ENCODE measurements at regions not wholly inside any gene's neighbourhood (a gene's known extent, or its start where the extent isn't known, plus 50 kb on each side); places are given as distances from the start of the nearest gene placed in this dataset.

DNA sequence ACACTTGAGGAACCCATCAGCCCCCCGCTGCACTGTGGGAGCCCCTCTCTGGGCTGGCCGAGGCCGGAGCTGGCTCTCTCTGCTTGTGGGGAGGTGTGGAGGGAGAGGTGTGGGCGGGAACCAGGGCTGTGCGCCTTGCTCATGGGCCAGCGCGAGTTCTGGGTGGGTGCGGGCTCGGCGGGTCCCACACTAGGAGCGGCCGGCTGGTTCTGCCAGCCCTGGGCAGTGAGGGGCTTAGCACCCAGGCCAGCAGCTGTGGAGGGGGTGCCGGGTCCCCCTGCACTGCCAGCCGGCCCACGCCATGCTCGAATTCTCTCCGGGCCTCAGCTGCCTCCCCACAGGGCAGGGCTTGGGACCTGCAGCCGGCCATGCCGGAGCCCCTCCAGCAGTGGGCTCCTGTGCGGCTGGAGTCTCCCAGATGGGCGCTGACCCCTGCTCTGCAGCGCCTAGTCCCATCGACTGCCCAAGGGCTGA, 430.2 kb downstream of the FAT4 start:
- Histone ChIP-seq H3K36me3 (ENCODE audit: control insufficient read depth, insufficient read depth, low read length) (no peaks in the 10 kb centered on the region), H3K9me3 (replicated peaks; ENCODE audit: control insufficient read depth, low read depth, low read length) (peaks cover 10% of the 10 kb centered on the region), H3K27ac (ENCODE audit: low read length) (no peak overlapping the region), H3K27me3 (ENCODE audit: control insufficient read depth, insufficient read depth, low read length) (no peaks in the 10 kb centered on the region), H3K4me3 (ENCODE audit: low read length) (no peak overlapping the region), H3K4me1 (ENCODE audit: control insufficient read depth, insufficient read depth, low read length) (no peaks in the 10 kb centered on the region)
- no peak for DNase-seq
- over 99% methylated on average over 20 of the region's 23 CpGs for WGBS (ENCODE audit: insufficient coverage)

- Histone ChIP-seq H3K27ac (ENCODE audit: low read length) (no peak overlapping the region), H3K27me3 (ENCODE audit: control insufficient read depth, insufficient read depth, low read length) (no peaks in the 10 kb centered on the region), H3K4me3 (ENCODE audit: low read length) (no peak overlapping the region), H3K36me3 (ENCODE audit: control insufficient read depth, insufficient read depth, low read length) (no peaks in the 10 kb centered on the region), H3K9me3 (replicated peaks; ENCODE audit: control insufficient read depth, low read depth, low read length) (peaks cover 5% of the 10 kb centered on the region), H3K4me1 (ENCODE audit: control insufficient read depth, insufficient read depth, low read length) (peaks cover 3% of the 10 kb centered on the region)
- DNase-seq: no peak
Observed at GRCh38 chr4:125749354-125749753, 434.6 kb downstream of the FAT4 start.

DNA sequence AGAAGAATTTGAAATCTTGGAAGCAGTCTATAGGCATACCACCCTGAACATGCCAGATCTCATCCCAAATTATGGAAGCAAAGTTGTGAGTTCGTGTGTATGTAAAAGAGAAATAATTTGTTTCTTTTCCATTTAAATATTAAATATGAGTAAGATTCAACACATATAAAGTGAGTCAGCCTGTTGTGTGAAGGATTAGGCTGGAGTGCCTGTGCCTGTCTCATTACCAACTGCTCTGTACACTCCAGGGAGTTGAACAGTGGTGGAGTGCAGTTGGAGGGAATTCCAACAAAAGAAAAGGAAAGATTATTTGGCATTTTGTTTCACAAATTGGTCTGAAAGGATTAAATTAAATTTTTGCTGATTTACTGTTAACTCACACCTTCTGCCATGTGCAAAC, 435.6 kb downstream of the FAT4 start:
- no peak overlapping the region for H3K4me3 ChIP-seq (ENCODE audit: low read length)
- no peaks in the 10 kb centered on the region for H3K27me3 ChIP-seq (ENCODE audit: control insufficient read depth, insufficient read depth, low read length)
- H3K9me3 ChIP-seq (replicated peaks; ENCODE audit: control insufficient read depth, low read depth, low read length): no peaks in the 10 kb centered on the region
- no peak for DNase-seq
- no peaks in the 10 kb centered on the region for H3K36me3 ChIP-seq (ENCODE audit: control insufficient read depth, insufficient read depth, low read length)
- H3K27ac ChIP-seq (ENCODE audit: low read length): no peak overlapping the region
- H3K4me1 ChIP-seq (ENCODE audit: control insufficient read depth, insufficient read depth, low read length): peaks cover 3% of the 10 kb centered on the region
- no CpG with 5 or more reads among the region's 1 CpG for WGBS (ENCODE audit: insufficient coverage)

DNA sequence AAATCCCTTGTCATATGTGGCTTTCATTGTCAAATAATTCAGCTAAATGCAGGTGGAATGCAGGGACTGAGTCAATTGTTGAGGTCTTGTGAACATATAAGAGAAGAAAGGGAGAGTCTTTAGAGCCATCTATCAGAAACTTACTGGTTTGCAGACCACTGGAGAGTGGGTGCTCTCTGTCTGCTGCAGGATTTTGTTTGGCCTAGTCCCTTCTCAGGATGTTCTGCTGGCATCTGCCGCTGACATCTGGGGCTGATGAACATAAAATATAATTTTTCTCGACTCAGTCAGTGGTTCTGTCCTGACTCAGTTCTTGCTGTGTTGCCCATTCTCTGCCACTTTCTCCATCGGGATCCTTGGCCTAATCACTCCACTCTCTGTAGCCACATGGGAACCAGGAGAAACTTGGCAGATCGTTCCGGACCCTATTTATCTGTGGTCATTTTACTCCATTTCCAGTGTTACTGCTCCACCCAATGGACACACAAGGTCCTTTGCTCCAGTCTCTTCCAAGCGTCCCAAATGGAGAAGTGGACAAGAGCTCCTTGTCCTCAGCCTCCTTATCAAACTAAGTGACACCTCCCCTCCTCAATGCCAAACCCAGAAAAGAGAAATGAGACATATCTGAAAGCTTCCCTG, 436.2 kb downstream of the FAT4 start:
- no peaks in the 10 kb centered on the region for H3K36me3 ChIP-seq (ENCODE audit: control insufficient read depth, insufficient read depth, low read length)
- 32% methylated on average over 6 of the region's 6 CpGs for WGBS (ENCODE audit: insufficient coverage)
- no peak overlapping the region for H3K27ac ChIP-seq (ENCODE audit: low read length)
- no peaks in the 10 kb centered on the region for H3K27me3 ChIP-seq (ENCODE audit: control insufficient read depth, insufficient read depth, low read length)
- H3K4me3 ChIP-seq (ENCODE audit: low read length): no peak overlapping the region
- peaks cover 3% of the 10 kb centered on the region for H3K4me1 ChIP-seq (ENCODE audit: control insufficient read depth, insufficient read depth, low read length)
- H3K9me3 ChIP-seq (replicated peaks; ENCODE audit: control insufficient read depth, low read depth, low read length): no peaks in the 10 kb centered on the region
- DNase-seq: peak; percentile 64

GRCh38 chr4:125758438-125758837, 443.7 kb downstream of the FAT4 start:
- no CpG with 5 or more reads among the region's 1 CpG for WGBS (ENCODE audit: insufficient coverage)
- Histone ChIP-seq H3K36me3 (ENCODE audit: control insufficient read depth, insufficient read depth, low read length) (no peaks in the 10 kb centered on the region), H3K4me1 (ENCODE audit: control insufficient read depth, insufficient read depth, low read length) (no peaks in the 10 kb centered on the region), H3K27ac (ENCODE audit: low read length) (no peak overlapping the region), H3K27me3 (ENCODE audit: control insufficient read depth, insufficient read depth, low read length) (no peaks in the 10 kb centered on the region), H3K9me3 (replicated peaks; ENCODE audit: control insufficient read depth, low read depth, low read length) (no peaks in the 10 kb centered on the region), H3K4me3 (ENCODE audit: low read length) (no peak overlapping the region)
- DNase-seq: no peak

GRCh38 chr4:125760201-125760819, 445.6 kb downstream of the FAT4 start:
- peak; percentile 91 for DNase-seq
- no CpG with 5 or more reads among the region's 2 CpGs for WGBS (ENCODE audit: insufficient coverage)
- peak overlapping the region; percentile 74 for H3K27ac ChIP-seq (ENCODE audit: low read length)

GRCh38 chr4:125760956-125761355, 446.2 kb downstream of the FAT4 start:
- Histone ChIP-seq H3K9me3 (replicated peaks; ENCODE audit: control insufficient read depth, low read depth, low read length) (no peaks in the 10 kb centered on the region), H3K4me1 (ENCODE audit: control insufficient read depth, insufficient read depth, low read length) (no peaks in the 10 kb centered on the region), H3K4me3 (ENCODE audit: low read length) (no peak overlapping the region), H3K36me3 (ENCODE audit: control insufficient read depth, insufficient read depth, low read length) (no peaks in the 10 kb centered on the region), H3K27me3 (ENCODE audit: control insufficient read depth, insufficient read depth, low read length) (no peaks in the 10 kb centered on the region), H3K27ac (ENCODE audit: low read length) (no peak overlapping the region)
- no peak for DNase-seq
- no CpG with 5 or more reads among the region's 3 CpGs for WGBS (ENCODE audit: insufficient coverage)

More at GRCh38 chr4:125760201-125760819, 445.6 kb downstream of the FAT4 start:
- Histone ChIP-seq H3K9me3 (replicated peaks; ENCODE audit: control insufficient read depth, low read depth, low read length) (no peaks in the 10 kb centered on the region), H3K27me3 (ENCODE audit: control insufficient read depth, insufficient read depth, low read length) (no peaks in the 10 kb centered on the region), H3K4me1 (ENCODE audit: control insufficient read depth, insufficient read depth, low read length) (no peaks in the 10 kb centered on the region), H3K4me3 (ENCODE audit: low read length) (no peak overlapping the region), H3K36me3 (ENCODE audit: control insufficient read depth, insufficient read depth, low read length) (no peaks in the 10 kb centered on the region)

DNA sequence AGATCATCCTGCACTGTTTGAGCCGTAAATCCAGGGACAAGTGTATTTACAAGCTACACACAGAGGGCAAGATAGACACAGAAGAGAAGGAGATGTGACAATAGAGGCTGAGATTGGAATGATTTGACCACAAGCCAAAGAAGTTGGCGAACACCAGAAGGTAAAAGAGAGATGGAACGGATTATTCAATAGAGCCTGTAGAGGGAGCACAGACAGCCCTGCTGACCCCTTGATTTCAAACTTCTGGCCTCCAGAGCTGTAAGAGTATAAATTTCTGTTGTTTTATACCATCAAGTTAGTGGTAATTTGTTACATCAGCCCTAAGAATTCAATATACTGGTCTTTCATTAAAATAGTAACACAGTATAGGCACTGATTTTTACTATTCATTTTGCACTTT, 447.8 kb downstream of the FAT4 start:
- WGBS (ENCODE audit: insufficient coverage): 80% methylated on average over 2 of the region's 3 CpGs
- Histone ChIP-seq H3K4me3 (ENCODE audit: low read length) (no peak overlapping the region), H3K27me3 (ENCODE audit: control insufficient read depth, insufficient read depth, low read length) (no peaks in the 10 kb centered on the region), H3K36me3 (ENCODE audit: control insufficient read depth, insufficient read depth, low read length) (no peaks in the 10 kb centered on the region), H3K4me1 (ENCODE audit: control insufficient read depth, insufficient read depth, low read length) (peaks cover 3% of the 10 kb centered on the region), H3K27ac (ENCODE audit: low read length) (no peak overlapping the region), H3K9me3 (replicated peaks; ENCODE audit: control insufficient read depth, low read depth, low read length) (no peaks in the 10 kb centered on the region)
- no peak for DNase-seq

DNA sequence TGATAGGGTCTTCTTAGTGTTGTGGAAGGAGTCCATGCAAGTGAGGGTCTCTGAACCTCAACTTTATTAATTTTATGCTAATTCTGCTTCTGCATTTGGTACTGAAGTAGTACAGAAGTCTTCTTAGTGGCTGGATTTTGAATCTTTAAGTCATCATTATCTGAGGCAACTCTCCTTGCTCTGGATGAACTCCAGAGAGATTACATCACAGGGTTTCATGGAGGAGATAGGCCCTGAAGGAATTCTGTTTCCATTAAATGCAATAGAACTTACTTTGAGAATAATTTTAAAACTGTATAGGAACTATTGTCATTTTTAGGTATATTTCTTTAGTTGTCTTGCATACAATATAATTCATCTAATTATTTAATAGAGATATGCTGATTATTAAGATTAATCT, 451.2 kb downstream of the FAT4 start:
- no peak overlapping the region for H3K27ac ChIP-seq (ENCODE audit: low read length)
- no peaks in the 10 kb centered on the region for H3K27me3 ChIP-seq (ENCODE audit: control insufficient read depth, insufficient read depth, low read length)
- no peaks in the 10 kb centered on the region for H3K9me3 ChIP-seq (replicated peaks; ENCODE audit: control insufficient read depth, low read depth, low read length)
- H3K4me1 ChIP-seq (ENCODE audit: control insufficient read depth, insufficient read depth, low read length): peaks cover 3% of the 10 kb centered on the region
- H3K36me3 ChIP-seq (ENCODE audit: control insufficient read depth, insufficient read depth, low read length): no peaks in the 10 kb centered on the region
- DNase-seq: peak; percentile 89
- no peak overlapping the region for H3K4me3 ChIP-seq (ENCODE audit: low read length)

DNA sequence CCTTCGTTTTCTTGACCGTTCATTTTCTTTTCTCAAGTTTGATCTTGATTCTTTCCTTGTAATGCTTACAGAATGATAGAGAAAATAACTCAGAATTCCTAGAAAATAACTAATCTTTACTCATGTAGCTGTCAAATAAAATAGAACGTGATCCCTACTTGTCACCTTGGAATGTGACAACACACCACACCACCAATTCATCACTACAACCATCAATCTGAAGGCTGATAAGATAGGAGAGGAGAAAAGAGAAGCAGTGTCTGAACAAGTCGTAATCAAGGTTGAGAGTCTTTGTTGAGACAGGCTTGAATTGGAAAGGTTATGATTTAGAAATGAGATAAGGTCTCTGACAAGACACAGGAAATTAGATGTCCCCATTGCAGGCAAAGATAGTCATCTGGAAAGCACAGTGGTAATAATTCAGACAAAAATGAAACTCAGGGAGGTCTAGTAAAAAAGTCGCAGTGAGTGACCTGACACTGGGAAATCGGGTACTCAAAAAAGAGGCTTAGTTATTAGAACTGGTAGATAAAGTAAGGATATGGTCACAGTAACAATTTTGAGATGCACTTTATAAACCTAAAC, 456.2 kb downstream of the FAT4 start:
- no peak overlapping the region for H3K27ac ChIP-seq (ENCODE audit: low read length)

More for the DNA sequence above, 456.2 kb downstream of the FAT4 start:
- WGBS (ENCODE audit: insufficient coverage): 80% methylated on average over 1 of the region's 6 CpGs
- Histone ChIP-seq H3K36me3 (ENCODE audit: control insufficient read depth, insufficient read depth, low read length) (no peaks in the 10 kb centered on the region), H3K27me3 (ENCODE audit: control insufficient read depth, insufficient read depth, low read length) (no peaks in the 10 kb centered on the region), H3K9me3 (replicated peaks; ENCODE audit: control insufficient read depth, low read depth, low read length) (peaks cover under 1% of the 10 kb centered on the region), H3K4me3 (ENCODE audit: low read length) (no peak overlapping the region), H3K4me1 (ENCODE audit: control insufficient read depth, insufficient read depth, low read length) (peaks cover 3% of the 10 kb centered on the region)
- no peak for DNase-seq
